ENCODE measurements at regions not wholly inside any gene's neighbourhood (a gene's known extent, or its start where the extent isn't known, plus 50 kb on each side); places are given as distances from the start of the nearest gene placed in this dataset.

GRCh38 chr4:121567748-121568147 lies 129.0 kb downstream of the ANXA5 start:
- no peak for TF ChIP-seq CTCF (conservative IDR thresholded peaks at IDR 0.05; ENCODE audit: low read length)
- no peak for TF ChIP-seq EZH2phosphoT487 (IDR thresholded peaks at IDR 0.05; ENCODE audit: borderline replicate concordance)

Measured in Loucy (cell line).